Omental fat pad (tissue), 3 donors: ENCODE measurements at regions not wholly inside any gene's neighbourhood (a gene's known extent, or its start where the extent isn't known, plus 50 kb on each side); places are given as distances from the start of the nearest gene placed in this dataset.

Experiments used
- ATAC-seq: fragments of 150-250 bp; one replicate; pipeline ENCODE4 v1.9.1; 2016; ENCODE audit warnings: mild to moderate bottlenecking, moderate library complexity; ENCODE audit not compliant: low FRiP score
- DNase-seq: peaks from one replicate; pipeline ENCODE4 v3.0.0-alpha.2; 2019; ENCODE audit warnings: low spot score
- CTCF ChIP-seq, 3 donors: fragments of 450-650 bp; IDR thresholded peaks; one replicate each; pipeline ENCODE4 v1.5.1; 2016 to 2017; ENCODE audit warnings: antibody characterized with exemption in 3 of 3, mild to moderate bottlenecking in 3 of 3, moderate library complexity in 2 of 3

- no peak for TF ChIP-seq CTCF (IDR thresholded peaks at IDR 0.05)
- no peak for ATAC-seq
- DNase-seq: no peak
Observed at GRCh38 chr5:112016980-112017379, 260.0 kb upstream of the NREP start.

GRCh38 chr5:112014783-112015395, 257.9 kb upstream of the NREP start:
- TF ChIP-seq CTCF (IDR thresholded peaks at IDR 0.05): no peak
- ATAC-seq (no peak), DNase-seq (no peak)

GRCh38 chr5:112013660-112014059, 256.7 kb upstream of the NREP start:
- DNase-seq (no peak), ATAC-seq (no peak)
- TF ChIP-seq CTCF (IDR thresholded peaks at IDR 0.05): no peak

GRCh38 chr5:112012104-112012503, 255.1 kb upstream of the NREP start:
- no peak for TF ChIP-seq CTCF (IDR thresholded peaks at IDR 0.05)
- DNase-seq (no peak), ATAC-seq (no peak)

GRCh38 chr5:112010475-112010874, 253.5 kb upstream of the NREP start:
- TF ChIP-seq CTCF (IDR thresholded peaks at IDR 0.05): no peak
- ATAC-seq: no peak
- DNase-seq: no peak

- DNase-seq (no peak), ATAC-seq (no peak)
- no peak for TF ChIP-seq CTCF (IDR thresholded peaks at IDR 0.05)
Observed at GRCh38 chr5:112006721-112007120, 249.7 kb upstream of the NREP start.

- DNase-seq: no peak
- ATAC-seq: no peak
- no peak for TF ChIP-seq CTCF (IDR thresholded peaks at IDR 0.05)
Observed at GRCh38 chr5:112005623-112005930, 248.6 kb upstream of the NREP start.
